ENCODE measurements at regions not wholly inside any gene's neighbourhood (a gene's known extent, or its start where the extent isn't known, plus 50 kb on each side); places are given as distances from the start of the nearest gene placed in this dataset.

- H3K4me3 ChIP-seq (ENCODE audit: low read depth, low read length), result no peak overlapping the region
- no peak for TF ChIP-seq CTCF (IDR thresholded peaks at IDR 0.05; ENCODE audit: low read depth, low read length)
Measured at GRCh38 chr9:78397454-78397853, 100.5 kb downstream of the PSAT1 start.

GRCh38 chr9:78399153-78399552 lies 102.2 kb downstream of the PSAT1 start:
- H3K4me3 ChIP-seq (ENCODE audit: low read depth, low read length), result no peak overlapping the region
- no peak for TF ChIP-seq CTCF (IDR thresholded peaks at IDR 0.05; ENCODE audit: low read depth, low read length)

GRCh38 chr9:78400496-78400895 lies 103.6 kb downstream of the PSAT1 start:
- no peak overlapping the region for H3K4me3 ChIP-seq (ENCODE audit: low read depth, low read length)
- TF ChIP-seq CTCF (IDR thresholded peaks at IDR 0.05; ENCODE audit: low read depth, low read length), result no peak

GRCh38 chr9:78405461-78405860 lies 108.5 kb downstream of the PSAT1 start:
- H3K4me3 ChIP-seq (ENCODE audit: low read depth, low read length), result no peak overlapping the region
- TF ChIP-seq CTCF (IDR thresholded peaks at IDR 0.05; ENCODE audit: low read depth, low read length), result no peak

GRCh38 chr9:78406146-78406545 lies 109.2 kb downstream of the PSAT1 start:
- H3K4me3 ChIP-seq (ENCODE audit: low read depth, low read length), result no peak overlapping the region
- no peak for TF ChIP-seq CTCF (IDR thresholded peaks at IDR 0.05; ENCODE audit: low read depth, low read length)

- no peak for TF ChIP-seq CTCF (IDR thresholded peaks at IDR 0.05; ENCODE audit: low read depth, low read length)
- H3K4me3 ChIP-seq (ENCODE audit: low read depth, low read length), result no peak overlapping the region
Measured at GRCh38 chr9:78406933-78407332, 110.0 kb downstream of the PSAT1 start.

- TF ChIP-seq CTCF (IDR thresholded peaks at IDR 0.05; ENCODE audit: low read depth, low read length), result no peak
- H3K4me3 ChIP-seq (ENCODE audit: low read depth, low read length), result no peak overlapping the region
Measured at GRCh38 chr9:78407636-78408312, 110.8 kb downstream of the PSAT1 start.
